ENCODE measurements at regions not wholly inside any gene's neighbourhood (a gene's known extent, or its start where the extent isn't known, plus 50 kb on each side); places are given as distances from the start of the nearest gene placed in this dataset.
A peak's percentile ranks its signal among the peaks of the same experiment; 100 is the strongest.
"Not testable (repeated sequence)": the region's sequence is repeated elsewhere in the genome, so short reads cannot be mapped to it uniquely, and the experiment has no call there.

DNA sequence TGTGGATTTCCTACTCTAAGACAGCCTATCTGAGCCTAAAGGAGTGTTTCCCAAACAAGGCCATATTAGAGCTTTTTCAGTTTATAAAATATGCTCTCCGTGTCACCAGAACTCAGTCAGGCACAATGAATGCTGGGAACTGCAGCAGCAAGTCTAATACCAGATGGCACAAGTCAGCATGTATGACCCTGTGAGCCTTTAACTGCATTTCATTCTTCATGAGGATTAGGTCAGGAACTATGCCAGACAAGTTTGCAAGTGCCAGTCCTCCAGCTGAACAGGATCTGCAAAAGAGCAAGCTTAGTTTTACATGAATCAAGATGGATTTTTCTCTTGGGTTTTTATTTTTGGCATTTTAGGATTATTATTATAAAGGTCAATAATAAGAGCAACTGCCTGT, 66.7 kb upstream of the SAMD5 start:
- no peak for DNase-seq (ENCODE audit: low read depth)

DNA sequence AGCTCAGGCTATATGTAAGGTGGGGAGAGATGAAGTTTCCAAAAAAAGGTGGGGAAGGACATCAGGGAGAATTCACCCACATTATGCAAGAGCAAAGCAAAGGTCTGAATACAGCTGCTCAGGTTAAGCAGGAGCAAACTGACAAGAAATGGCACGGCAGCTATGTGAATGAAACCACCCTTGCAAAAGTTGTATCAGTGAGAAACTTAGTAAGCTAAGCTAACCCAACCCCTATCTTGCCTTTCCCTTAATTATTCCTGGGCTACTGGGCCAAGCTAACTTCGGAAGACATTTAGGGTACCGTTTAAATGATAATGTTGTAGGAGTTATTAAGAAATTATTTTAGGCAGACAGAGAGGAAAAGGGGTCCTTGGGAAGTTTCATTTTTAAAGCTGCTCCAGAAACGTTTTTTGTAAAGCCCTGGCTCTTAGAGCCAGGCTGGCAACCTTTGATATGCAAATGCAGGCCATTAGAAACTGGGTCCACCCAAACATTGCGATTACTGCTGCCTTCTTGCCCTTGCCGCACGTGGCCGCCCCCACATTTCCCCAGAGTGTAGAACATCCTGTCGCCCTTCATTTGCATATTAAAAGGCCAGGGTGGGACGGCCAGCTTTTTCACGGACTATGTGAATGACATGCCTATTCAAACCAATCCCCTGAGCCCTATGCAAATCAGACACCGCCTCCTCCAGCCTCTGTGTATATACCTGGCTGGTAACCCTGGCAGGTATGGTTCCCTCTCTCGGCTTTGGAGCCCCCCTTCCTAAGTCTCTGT, 60.5 kb upstream of the SAMD5 start:
- peak; percentile 18 for DNase-seq (ENCODE audit: low read depth)

DNA sequence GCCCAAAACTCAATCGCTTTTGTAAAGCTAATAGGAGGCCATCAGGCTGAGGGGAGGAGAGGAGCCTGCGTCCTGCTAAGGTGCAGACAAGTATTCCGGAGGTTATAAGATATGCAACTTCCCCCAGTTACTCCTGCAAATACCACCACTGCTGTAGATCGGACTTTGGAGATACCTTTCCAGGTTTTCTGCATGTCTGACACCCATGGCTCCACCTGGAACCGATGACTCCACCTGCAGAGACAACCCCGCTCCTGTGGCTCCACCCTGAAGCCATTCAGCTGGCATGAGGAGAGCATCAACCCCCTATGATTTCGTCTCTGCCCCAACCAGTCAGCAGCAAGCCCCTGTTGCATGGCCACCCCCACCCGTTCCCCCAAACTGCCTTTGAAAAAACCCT, 59.7 kb upstream of the SAMD5 start:
- DNase-seq (ENCODE audit: low read depth), result no peak

DNA sequence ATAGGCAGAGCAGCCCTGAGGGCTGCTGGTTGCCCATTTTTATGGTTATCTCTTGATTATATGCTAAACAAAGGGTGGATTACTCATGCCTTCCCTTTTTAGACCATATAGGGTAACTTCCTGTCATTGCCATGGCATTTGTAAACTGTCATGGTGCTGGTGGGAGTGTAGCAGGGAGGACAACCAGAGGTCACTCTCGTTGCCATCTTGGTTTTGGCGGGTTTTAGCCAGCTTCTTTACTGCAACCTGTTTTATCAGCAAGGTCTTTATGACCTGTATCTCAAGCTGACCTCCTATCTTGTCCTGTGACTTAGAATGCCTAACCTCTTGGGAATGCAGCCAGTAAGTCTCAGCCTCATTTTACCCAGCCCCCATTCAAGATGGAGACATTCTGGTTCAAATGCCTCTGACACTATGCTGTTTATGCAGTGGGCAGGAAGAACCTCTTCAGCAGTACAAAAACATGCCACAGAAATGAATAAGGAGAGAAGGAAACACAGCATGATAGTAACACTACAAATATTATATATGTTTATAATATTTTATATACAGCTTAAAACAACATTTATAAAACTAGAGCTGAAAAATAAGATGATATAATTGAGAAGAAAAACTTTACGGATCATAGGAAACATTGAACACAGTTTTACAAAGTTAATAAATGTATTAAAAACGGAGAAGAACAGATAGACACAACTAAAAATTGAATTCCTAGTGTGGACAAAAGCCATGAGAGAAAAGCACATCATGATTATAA, 58.9 kb upstream of the SAMD5 start:
- DNase-seq (ENCODE audit: low read depth), result no peak

DNA sequence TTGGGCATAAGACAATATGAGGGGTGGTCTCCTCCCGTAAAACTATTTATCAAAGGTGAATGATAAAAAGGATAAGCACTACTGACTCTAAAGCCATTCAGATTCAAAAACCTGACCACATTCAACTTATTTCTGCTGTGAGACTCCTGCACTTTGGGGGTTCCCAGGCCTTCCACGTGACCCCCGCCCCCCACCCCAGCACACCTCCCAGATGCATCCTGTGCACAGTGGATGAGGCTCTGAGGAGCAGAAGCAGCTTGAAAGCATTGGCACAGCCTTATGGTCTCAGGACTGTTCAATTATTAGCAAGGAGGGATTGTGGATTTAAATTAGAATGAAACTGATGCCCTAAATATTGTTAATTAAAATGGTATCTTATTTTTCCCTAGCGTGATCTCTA, 55.1 kb upstream of the SAMD5 start:
- no peak for DNase-seq (ENCODE audit: low read depth)

DNA sequence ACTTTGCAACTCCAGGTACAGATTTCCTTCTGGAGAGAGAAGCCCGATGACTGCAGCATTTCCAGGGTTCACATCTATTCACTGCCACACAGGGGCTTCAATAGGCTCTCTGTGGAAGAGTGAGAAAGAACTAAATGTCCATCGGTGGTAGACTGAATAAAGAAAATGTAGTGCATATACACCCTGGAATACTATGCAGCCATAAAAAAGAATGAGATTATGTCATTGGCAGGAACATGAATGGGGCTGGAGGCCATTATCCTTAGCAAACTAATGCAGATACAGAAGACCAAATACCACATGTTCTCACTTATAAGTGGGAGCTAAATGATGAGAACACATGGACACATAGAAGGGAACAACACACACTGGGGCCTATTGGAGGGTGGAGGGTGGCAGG, 53.6 kb upstream of the SAMD5 start:
- DNase-seq (ENCODE audit: low read depth), result not testable (repeated sequence)

All from renal cortical epithelial cell (primary cell).